Cardiac fibroblast (primary cell): ENCODE measurements at regions not wholly inside any gene's neighbourhood (a gene's known extent, or its start where the extent isn't known, plus 50 kb on each side); places are given as distances from the start of the nearest gene placed in this dataset.

ENCODE experiments used
- DNase-seq, 2 donors: peaks; one replicate each; pipeline versions ENCODE4 v3.0.0 to v3.0.0-alpha.2; 2010; ENCODE audit warnings: low read depth in 2 of 2
- H3K4me3 ChIP-seq, 2 donors: replicated peaks in 1 of 2; 1 replicate in 1 of 2; 2 replicates in 1 of 2; pipeline ENCODE4 v1.5.1; 2011; ENCODE audit warnings: low read depth in 2 of 2, low read length in 2 of 2, mild to moderate bottlenecking in 2 of 2, moderate library complexity in 1 of 2
- TF ChIP-seq, protein P1 (sequence below): IDR thresholded peaks from one replicate; pipeline ENCODE4 v1.5.1; 2011; ENCODE audit warnings: low read depth, mild to moderate bottlenecking, low read length, inconsistent platforms

- TF ChIP-seq, protein P1, sequence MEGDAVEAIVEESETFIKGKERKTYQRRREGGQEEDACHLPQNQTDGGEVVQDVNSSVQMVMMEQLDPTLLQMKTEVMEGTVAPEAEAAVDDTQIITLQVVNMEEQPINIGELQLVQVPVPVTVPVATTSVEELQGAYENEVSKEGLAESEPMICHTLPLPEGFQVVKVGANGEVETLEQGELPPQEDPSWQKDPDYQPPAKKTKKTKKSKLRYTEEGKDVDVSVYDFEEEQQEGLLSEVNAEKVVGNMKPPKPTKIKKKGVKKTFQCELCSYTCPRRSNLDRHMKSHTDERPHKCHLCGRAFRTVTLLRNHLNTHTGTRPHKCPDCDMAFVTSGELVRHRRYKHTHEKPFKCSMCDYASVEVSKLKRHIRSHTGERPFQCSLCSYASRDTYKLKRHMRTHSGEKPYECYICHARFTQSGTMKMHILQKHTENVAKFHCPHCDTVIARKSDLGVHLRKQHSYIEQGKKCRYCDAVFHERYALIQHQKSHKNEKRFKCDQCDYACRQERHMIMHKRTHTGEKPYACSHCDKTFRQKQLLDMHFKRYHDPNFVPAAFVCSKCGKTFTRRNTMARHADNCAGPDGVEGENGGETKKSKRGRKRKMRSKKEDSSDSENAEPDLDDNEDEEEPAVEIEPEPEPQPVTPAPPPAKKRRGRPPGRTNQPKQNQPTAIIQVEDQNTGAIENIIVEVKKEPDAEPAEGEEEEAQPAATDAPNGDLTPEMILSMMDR = no peak
Observed at GRCh38 chr10:123409426-123409825, 255.2 kb downstream of the BUB3 start.

DNA sequence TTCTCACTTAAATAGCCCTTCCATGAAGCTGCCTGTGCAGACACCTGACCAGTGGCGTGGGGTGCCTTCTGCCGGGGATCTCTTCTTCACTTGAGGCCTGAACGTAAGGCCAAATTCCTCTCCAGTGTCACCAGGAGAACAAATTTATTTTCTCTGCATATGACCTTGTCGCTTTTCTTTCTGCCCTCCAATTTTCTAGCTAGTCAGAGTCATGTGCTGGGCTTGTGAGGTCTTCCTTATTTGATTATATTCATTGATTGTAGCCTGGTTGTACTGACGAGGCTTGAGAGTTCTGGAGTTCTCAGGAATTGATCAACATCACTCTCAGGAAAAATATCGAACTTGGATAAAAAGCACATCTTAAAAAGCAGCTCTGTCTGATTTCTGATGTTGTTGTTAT is 255.7 kb downstream of the BUB3 start:
- TF ChIP-seq, protein P1 = no peak
- H3K4me3 ChIP-seq = no peak overlapping the region
- no peak for DNase-seq

More at GRCh38 chr10:123409426-123409825, 255.2 kb downstream of the BUB3 start:
- H3K4me3 ChIP-seq = no peak overlapping the region
- no peak for DNase-seq

DNA sequence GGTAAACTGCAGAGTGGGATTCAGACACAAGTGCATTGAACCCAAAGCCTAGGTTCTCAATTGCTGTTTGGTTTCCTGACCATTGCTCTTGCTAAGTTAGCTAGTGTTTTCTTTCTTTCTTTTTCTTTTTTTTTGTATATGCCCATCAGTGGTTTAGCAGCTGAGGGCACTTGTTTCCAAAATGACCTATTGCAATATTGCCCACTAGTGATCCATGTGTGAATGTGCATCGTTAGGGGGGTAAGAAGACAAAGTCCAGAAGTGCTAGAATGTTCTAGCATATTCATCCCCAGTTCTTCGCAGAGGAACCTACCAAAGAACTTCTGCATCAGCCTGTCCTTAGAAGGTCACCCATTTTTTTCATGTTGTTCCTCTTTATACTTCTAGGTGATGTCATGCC is 252.8 kb upstream of the GPR26 start:
- no peak overlapping the region for H3K4me3 ChIP-seq
- TF ChIP-seq, protein P1 = no peak
- no peak for DNase-seq

- TF ChIP-seq, protein P1 = no peak
Observed at GRCh38 chr10:123415523-123415922, 250.6 kb upstream of the GPR26 start.

GRCh38 chr10:123417414-123417813 is 248.7 kb upstream of the GPR26 start:
- TF ChIP-seq, protein P1 = no peak
- H3K4me3 ChIP-seq = no peak overlapping the region
- DNase-seq = no peak

More at GRCh38 chr10:123415523-123415922, 250.6 kb upstream of the GPR26 start:
- no peak overlapping the region for H3K4me3 ChIP-seq
- no peak for DNase-seq

GRCh38 chr10:123421461-123421860 is 244.7 kb upstream of the GPR26 start:
- no peak for DNase-seq
- TF ChIP-seq, protein P1 = no peak
- no peak overlapping the region for H3K4me3 ChIP-seq

GRCh38 chr10:123422261-123422660 is 243.9 kb upstream of the GPR26 start:
- TF ChIP-seq, protein P1 = no peak
- no peak overlapping the region for H3K4me3 ChIP-seq
- DNase-seq = no peak
